Upper lobe of right lung (tissue), 1 donor: ENCODE measurements at regions not wholly inside any gene's neighbourhood (a gene's known extent, or its start where the extent isn't known, plus 50 kb on each side); places are given as distances from the start of the nearest gene placed in this dataset.

Source experiments
- ATAC-seq: fragments of 200-7000 bp; cut with Tn5 transposase; one replicate; pipeline ENCODE4 v1.9.1; 2020; ENCODE audit warnings: mild to moderate bottlenecking, moderate library complexity
- DNase-seq: peaks from one replicate; pipeline ENCODE4 v3.0.0-alpha.2; 2020
- H3K27ac ChIP-seq: fragments of 200-600 bp; one replicate; pipeline ENCODE4 v1.8.0; 2022
- H3K27me3 ChIP-seq: fragments of 200-600 bp; one replicate; pipeline ENCODE4 v1.8.0; 2022; ENCODE audit warnings: mild to moderate bottlenecking
- H3K36me3 ChIP-seq: fragments of 200-600 bp; one replicate; pipeline ENCODE4 v1.8.0; 2022
- H3K4me1 ChIP-seq: fragments of 200-600 bp; one replicate; pipeline ENCODE4 v1.8.0; 2022
- H3K4me3 ChIP-seq: fragments of 200-600 bp; one replicate; pipeline ENCODE4 v1.8.0; 2022; ENCODE audit warnings: mild to moderate bottlenecking
- H3K9me3 ChIP-seq: fragments of 200-600 bp; one replicate; pipeline ENCODE4 v1.8.0; 2022
- intact Hi-C: fragments of 100-400 bp; cut with DNase I; formaldehyde crosslinking; loops from one replicate; pipeline ENCODE4 v1.11.0; 2022
- TF ChIP-seq, protein P1 (sequence below): fragments of 200-600 bp; IDR thresholded peaks from one replicate; pipeline ENCODE4 v1.8.0; 2022; ENCODE audit warnings: antibody characterized with exemption
- donor health status: DM: no; HTN: yes; CAD: no; lungs with severe emphysema.

DNA sequence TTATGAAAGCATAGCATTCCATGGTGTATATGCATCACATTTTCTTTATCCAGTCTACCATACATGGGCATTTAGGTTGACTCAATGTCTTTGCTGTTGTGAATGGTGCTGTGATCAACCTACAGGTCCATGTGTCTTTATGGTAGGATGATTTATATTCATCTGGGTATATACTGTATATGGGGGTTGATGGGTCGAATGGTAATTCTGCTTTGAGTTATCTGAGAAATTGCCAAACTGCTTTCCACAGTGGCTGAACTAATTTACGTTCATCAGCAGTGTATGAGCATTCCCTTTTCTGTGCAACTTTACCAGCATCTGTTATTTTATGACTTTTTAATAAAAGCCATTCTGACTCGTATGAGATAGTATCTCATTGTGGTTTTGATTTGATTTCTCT lies 662.4 kb upstream of the BCHE start:
- ATAC-seq (no peak), DNase-seq (no peak)
- TF ChIP-seq, protein P1, sequence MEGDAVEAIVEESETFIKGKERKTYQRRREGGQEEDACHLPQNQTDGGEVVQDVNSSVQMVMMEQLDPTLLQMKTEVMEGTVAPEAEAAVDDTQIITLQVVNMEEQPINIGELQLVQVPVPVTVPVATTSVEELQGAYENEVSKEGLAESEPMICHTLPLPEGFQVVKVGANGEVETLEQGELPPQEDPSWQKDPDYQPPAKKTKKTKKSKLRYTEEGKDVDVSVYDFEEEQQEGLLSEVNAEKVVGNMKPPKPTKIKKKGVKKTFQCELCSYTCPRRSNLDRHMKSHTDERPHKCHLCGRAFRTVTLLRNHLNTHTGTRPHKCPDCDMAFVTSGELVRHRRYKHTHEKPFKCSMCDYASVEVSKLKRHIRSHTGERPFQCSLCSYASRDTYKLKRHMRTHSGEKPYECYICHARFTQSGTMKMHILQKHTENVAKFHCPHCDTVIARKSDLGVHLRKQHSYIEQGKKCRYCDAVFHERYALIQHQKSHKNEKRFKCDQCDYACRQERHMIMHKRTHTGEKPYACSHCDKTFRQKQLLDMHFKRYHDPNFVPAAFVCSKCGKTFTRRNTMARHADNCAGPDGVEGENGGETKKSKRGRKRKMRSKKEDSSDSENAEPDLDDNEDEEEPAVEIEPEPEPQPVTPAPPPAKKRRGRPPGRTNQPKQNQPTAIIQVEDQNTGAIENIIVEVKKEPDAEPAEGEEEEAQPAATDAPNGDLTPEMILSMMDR: no peak
- no peak overlapping the region for H3K4me3 ChIP-seq
- no peaks in the 10 kb centered on the region for H3K9me3 ChIP-seq
- no peaks in the 10 kb centered on the region for H3K27me3 ChIP-seq
- H3K36me3 ChIP-seq: no peaks in the 10 kb centered on the region
- no peak overlapping the region for H3K27ac ChIP-seq
- intact Hi-C loops: no loop called here
- H3K4me1 ChIP-seq: no peaks in the 10 kb centered on the region

DNA sequence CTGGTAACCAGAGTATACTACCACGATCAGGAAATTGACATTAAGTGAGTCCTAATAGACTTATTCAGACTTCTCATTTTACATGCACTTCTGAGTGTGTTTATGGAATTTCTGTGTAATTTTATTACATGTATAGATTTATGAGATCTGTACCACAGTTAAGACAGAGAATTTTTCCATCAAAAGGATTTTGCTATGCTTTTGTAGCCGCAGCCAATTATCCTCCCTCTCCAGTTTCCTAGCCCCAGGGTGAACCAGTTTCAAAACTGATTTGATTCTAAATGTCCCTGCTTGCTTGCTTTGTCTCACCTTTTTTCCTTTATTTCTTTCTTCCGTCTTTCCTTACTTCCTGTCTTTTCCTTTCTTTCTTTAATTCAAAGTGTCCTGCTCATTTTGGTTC lies 661.2 kb upstream of the BCHE start:
- no peak overlapping the region for H3K4me3 ChIP-seq
- no peaks in the 10 kb centered on the region for H3K4me1 ChIP-seq
- H3K36me3 ChIP-seq: no peaks in the 10 kb centered on the region
- no peaks in the 10 kb centered on the region for H3K27me3 ChIP-seq
- H3K27ac ChIP-seq: no peak overlapping the region
- TF ChIP-seq, protein P1: no peak
- no peaks in the 10 kb centered on the region for H3K9me3 ChIP-seq
- ATAC-seq (no peak), DNase-seq (no peak)
- intact Hi-C loops: no loop called here

DNA sequence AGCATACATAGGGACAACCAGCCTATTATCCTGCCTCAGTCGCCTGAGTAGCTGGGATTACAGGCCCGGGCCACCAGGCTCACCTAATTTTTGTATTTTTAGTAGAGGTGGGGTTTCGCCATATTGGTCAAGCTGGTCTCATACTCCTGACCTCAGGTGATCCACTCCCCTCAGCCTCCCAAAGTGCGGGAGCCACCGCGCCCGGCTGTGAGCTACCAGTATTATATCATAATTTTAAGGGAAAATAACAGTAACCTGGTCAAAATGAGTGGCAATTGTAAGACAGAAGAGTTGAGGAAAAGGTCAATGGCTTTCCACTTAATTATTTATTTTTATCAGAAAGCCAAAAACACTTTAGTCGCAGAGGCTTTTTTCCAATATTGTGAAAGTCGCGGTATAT lies 652.6 kb upstream of the BCHE start:
- no peaks in the 10 kb centered on the region for H3K36me3 ChIP-seq
- intact Hi-C loops: no loop called here
- DNase-seq (no peak), ATAC-seq (no peak)
- H3K4me1 ChIP-seq: no peaks in the 10 kb centered on the region
- no peaks in the 10 kb centered on the region for H3K27me3 ChIP-seq
- TF ChIP-seq, protein P1: no peak
- no peaks in the 10 kb centered on the region for H3K9me3 ChIP-seq
- no peak overlapping the region for H3K27ac ChIP-seq
- H3K4me3 ChIP-seq: no peak overlapping the region

DNA sequence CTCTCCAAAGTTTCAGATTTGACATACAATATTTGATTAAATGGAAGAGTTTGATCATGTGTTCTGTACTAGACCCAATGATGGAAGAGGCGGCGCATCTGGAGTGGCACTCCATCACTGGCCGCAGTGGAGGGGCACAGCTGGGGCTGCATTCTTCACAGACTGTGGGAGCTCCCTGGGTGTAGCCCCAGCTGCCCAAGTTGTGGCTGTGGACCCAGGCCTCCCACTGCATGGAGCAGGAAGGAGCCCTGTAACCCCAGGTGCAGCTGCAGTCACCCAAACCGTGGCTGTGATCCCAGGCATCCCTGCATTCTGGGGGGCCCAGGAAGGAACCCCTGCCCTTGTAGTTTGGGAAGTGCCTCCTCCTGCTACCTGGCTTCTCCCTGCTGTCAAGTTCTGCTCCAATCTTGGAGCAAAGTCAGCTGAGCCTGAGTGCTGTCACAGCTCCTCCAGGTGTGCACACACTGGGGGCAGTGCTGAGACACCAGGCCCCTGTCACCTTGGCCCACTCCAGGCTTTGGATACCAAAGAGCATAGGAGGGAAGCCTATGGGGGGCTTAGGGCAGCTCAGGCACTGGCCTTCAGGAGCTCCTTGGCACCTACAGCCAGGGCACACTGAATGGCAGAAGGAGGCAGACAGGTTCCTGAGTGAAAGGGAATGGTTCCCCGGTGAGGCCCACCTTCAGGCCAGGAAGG lies 651.9 kb upstream of the BCHE start:
- H3K27me3 ChIP-seq: no peaks in the 10 kb centered on the region
- intact Hi-C loops: no loop called here
- no peak overlapping the region for H3K27ac ChIP-seq
- no peaks in the 10 kb centered on the region for H3K36me3 ChIP-seq
- DNase-seq (no peak), ATAC-seq (no peak)
- no peak overlapping the region for H3K4me3 ChIP-seq
- TF ChIP-seq, protein P1: no peak
- no peaks in the 10 kb centered on the region for H3K9me3 ChIP-seq
- no peaks in the 10 kb centered on the region for H3K4me1 ChIP-seq

DNA sequence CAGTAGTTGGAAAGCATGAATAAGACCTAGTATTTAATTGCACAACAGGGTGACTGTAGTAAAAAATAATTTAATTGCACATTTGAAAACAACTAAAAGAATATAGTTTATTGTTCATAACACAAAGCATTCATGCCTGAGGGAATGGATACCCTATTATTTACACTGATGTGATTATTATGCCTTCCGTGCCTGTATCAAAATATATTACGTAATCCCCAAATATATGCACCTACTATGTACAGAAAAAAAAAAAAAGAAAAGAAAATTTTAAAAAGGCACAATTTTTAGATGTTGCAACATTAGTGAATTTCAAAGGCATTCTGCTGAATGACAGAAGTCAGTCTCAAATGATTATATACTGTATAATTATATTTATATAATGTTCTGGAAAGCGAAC lies 647.2 kb upstream of the BCHE start:
- TF ChIP-seq, protein P1: no peak
- DNase-seq (no peak), ATAC-seq (no peak)
- no peaks in the 10 kb centered on the region for H3K4me1 ChIP-seq
- no peak overlapping the region for H3K27ac ChIP-seq
- H3K27me3 ChIP-seq: no peaks in the 10 kb centered on the region
- H3K4me3 ChIP-seq: no peak overlapping the region
- no peaks in the 10 kb centered on the region for H3K36me3 ChIP-seq
- intact Hi-C loops: no loop called here
- H3K9me3 ChIP-seq: no peaks in the 10 kb centered on the region

DNA sequence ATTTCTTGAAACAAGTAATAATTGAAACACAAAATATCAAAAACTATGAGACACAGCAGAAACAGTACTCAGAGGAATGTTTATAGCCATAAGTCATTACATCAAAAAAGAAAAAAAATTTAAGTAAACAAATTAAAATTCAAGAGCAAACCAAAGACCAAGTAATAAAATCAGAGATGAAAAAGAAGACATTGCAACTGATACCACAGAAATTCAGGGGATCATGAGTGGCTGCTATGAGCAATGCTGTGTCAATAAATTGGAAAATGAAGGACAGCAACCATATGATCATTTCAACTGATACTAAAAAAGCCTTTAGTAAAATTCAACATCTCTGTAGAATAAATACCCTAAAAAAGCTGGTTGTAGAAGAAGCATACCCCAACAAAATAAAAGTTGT lies 644.1 kb upstream of the BCHE start:
- DNase-seq: no peak
- Histone ChIP-seq H3K4me3 (no peak overlapping the region), H3K27ac (no peak overlapping the region), H3K9me3 (no peaks in the 10 kb centered on the region), H3K36me3 (no peaks in the 10 kb centered on the region), H3K27me3 (no peaks in the 10 kb centered on the region), H3K4me1 (no peaks in the 10 kb centered on the region)
- TF ChIP-seq, protein P1: no peak
- intact Hi-C loops: no loop called here
- ATAC-seq: no peak
